Tongue (tissue), 1 donor: ENCODE measurements at regions not wholly inside any gene's neighbourhood (a gene's known extent, or its start where the extent isn't known, plus 50 kb on each side); places are given as distances from the start of the nearest gene placed in this dataset.
A peak's percentile ranks its signal among the peaks of the same experiment; 100 is the strongest.

Experiments used
- DNase-seq: peaks from one replicate; pipeline ENCODE4 v3.0.0-alpha.2; 2015

- DNase-seq = no peak
These were observed 1179.7 kb upstream of the ADGRL3 start for GRCh38 chr4:60020389-60020788.

GRCh38 chr4:60033826-60034225 is 1166.3 kb upstream of the ADGRL3 start:
- DNase-seq = no peak

- peak; percentile 51 for DNase-seq
These were observed 1165.8 kb upstream of the ADGRL3 start for GRCh38 chr4:60034361-60034760.

- no peak for DNase-seq
These were observed 1160.2 kb upstream of the ADGRL3 start for GRCh38 chr4:60039908-60040307.

- DNase-seq = no peak
These were observed 1157.9 kb upstream of the ADGRL3 start for GRCh38 chr4:60042231-60042652.

- DNase-seq = no peak
These were observed 1157.2 kb upstream of the ADGRL3 start for GRCh38 chr4:60042941-60043340.

GRCh38 chr4:60078984-60079383 is 1121.1 kb upstream of the ADGRL3 start:
- no peak for DNase-seq

GRCh38 chr4:60081839-60082238 is 1118.3 kb upstream of the ADGRL3 start:
- no peak for DNase-seq

GRCh38 chr4:60088807-60089486 is 1111.2 kb upstream of the ADGRL3 start:
- DNase-seq = no peak

GRCh38 chr4:60089546-60090273 is 1110.4 kb upstream of the ADGRL3 start:
- no peak for DNase-seq

- DNase-seq = peak; percentile 1
These were observed 1103.5 kb upstream of the ADGRL3 start for GRCh38 chr4:60096676-60097075.

- no peak for DNase-seq
These were observed 1083.5 kb upstream of the ADGRL3 start for GRCh38 chr4:60116592-60116991.

GRCh38 chr4:60117726-60118323 is 1082.3 kb upstream of the ADGRL3 start:
- no peak for DNase-seq

- DNase-seq = no peak
These were observed 1077.3 kb upstream of the ADGRL3 start for GRCh38 chr4:60122820-60123219.

GRCh38 chr4:60128888-60129287 is 1071.2 kb upstream of the ADGRL3 start:
- no peak for DNase-seq

GRCh38 chr4:60129740-60130139 is 1070.4 kb upstream of the ADGRL3 start:
- no peak for DNase-seq

GRCh38 chr4:60133375-60133774 is 1066.8 kb upstream of the ADGRL3 start:
- DNase-seq = no peak

- no peak for DNase-seq
These were observed 1066.0 kb upstream of the ADGRL3 start for GRCh38 chr4:60134099-60134498.

GRCh38 chr4:60155088-60155487 is 1045.0 kb upstream of the ADGRL3 start:
- no peak for DNase-seq

- no peak for DNase-seq
These were observed 1027.0 kb upstream of the ADGRL3 start for GRCh38 chr4:60173103-60173502.

GRCh38 chr4:60173718-60174117 is 1026.4 kb upstream of the ADGRL3 start:
- DNase-seq = no peak

- DNase-seq = no peak
These were observed 1024.9 kb upstream of the ADGRL3 start for GRCh38 chr4:60175241-60175640.

- no peak for DNase-seq
These were observed 1012.7 kb upstream of the ADGRL3 start for GRCh38 chr4:60187428-60187827.

- DNase-seq = no peak
These were observed 1010.8 kb upstream of the ADGRL3 start for GRCh38 chr4:60189286-60189685.
